ENCODE measurements at regions not wholly inside any gene's neighbourhood (a gene's known extent, or its start where the extent isn't known, plus 50 kb on each side); places are given as distances from the start of the nearest gene placed in this dataset.
A peak's percentile ranks its signal among the peaks of the same experiment; 100 is the strongest.

DNA sequence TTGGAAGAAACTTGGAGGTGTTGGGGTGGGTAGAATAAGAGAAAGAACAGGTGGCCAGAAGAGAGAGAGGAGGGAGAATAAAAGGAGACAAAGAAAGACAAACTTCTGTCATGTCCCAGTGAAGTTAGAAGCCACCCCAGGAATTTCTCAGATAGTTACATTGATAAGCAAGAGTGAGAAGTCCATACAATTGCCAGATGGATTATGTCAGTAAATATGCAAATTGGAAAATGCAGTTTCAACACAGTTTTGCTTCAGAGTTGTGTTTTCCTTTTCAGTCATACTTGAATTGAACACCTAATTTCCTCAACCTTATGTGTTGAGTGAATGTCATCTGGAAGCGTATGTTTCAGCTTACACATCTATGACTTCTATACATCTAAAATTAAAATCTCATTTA is 139.2 kb downstream of the RXFP2 start:
- H3K27me3 ChIP-seq (ENCODE audit: insufficient read depth, low read depth): no peaks in the 10 kb centered on the region
- H3K4me1 ChIP-seq (ENCODE audit: low read depth, poor library complexity, severe bottlenecking): peaks cover 26% of the 10 kb centered on the region
- H2AFZ ChIP-seq (ENCODE audit: low read depth): no peak overlapping the region
- no peaks in the 10 kb centered on the region for H4K20me1 ChIP-seq (ENCODE audit: insufficient read depth)
- TF ChIP-seq CTCF (conservative IDR thresholded peaks at IDR 0.05; ENCODE audit: low read depth, low read length): no peak
- H3K36me3 ChIP-seq (ENCODE audit: insufficient read depth): no peaks in the 10 kb centered on the region
- H3K9ac ChIP-seq: no peak overlapping the region
- no peak overlapping the region for H3K4me3 ChIP-seq (IDR thresholded peaks at IDR 0.05; ENCODE audit: insufficient read depth, low read depth, low read length)
- H3K79me2 ChIP-seq (ENCODE audit: insufficient read depth, low read depth): no peaks in the 10 kb centered on the region
- no peak overlapping the region for H3K4me2 ChIP-seq
- H3K27ac ChIP-seq: no peak overlapping the region

DNA sequence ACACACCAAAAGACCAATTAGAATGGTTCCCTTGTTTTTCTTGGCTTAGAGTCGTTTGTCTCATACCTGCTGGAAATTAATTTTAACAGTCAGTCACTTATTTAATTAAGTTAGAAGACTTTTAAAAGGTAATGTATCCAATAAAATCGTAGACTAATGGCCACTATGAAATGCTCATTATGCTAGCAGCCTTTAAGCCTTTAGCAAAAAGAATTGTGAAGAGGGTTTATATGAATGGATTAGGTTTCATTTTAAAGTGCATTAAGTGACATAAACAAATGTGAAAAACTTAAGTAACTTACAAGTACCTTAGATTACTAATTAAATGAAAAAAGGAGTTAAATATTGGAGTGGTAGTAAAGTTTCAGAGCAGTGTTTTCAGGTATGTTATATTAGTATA is 139.6 kb downstream of the RXFP2 start:
- H2AFZ ChIP-seq (ENCODE audit: low read depth): no peak overlapping the region
- no peaks in the 10 kb centered on the region for H3K27me3 ChIP-seq (ENCODE audit: insufficient read depth, low read depth)
- H3K36me3 ChIP-seq (ENCODE audit: insufficient read depth): no peaks in the 10 kb centered on the region
- no peaks in the 10 kb centered on the region for H4K20me1 ChIP-seq (ENCODE audit: insufficient read depth)
- no peak overlapping the region for H3K9ac ChIP-seq
- no peaks in the 10 kb centered on the region for H3K79me2 ChIP-seq (ENCODE audit: insufficient read depth, low read depth)
- H3K4me1 ChIP-seq (ENCODE audit: low read depth, poor library complexity, severe bottlenecking): peaks cover 26% of the 10 kb centered on the region
- H3K27ac ChIP-seq: no peak overlapping the region
- no peak for TF ChIP-seq CTCF (conservative IDR thresholded peaks at IDR 0.05; ENCODE audit: low read depth, low read length)
- H3K4me2 ChIP-seq: no peak overlapping the region
- no peak overlapping the region for H3K4me3 ChIP-seq (IDR thresholded peaks at IDR 0.05; ENCODE audit: insufficient read depth, low read depth, low read length)

GRCh38 chr13:31880851-31881494 is 141.6 kb downstream of the RXFP2 start:
- H4K20me1 ChIP-seq (ENCODE audit: insufficient read depth): no peaks in the 10 kb centered on the region
- H3K27ac ChIP-seq: no peak overlapping the region
- H3K79me2 ChIP-seq (ENCODE audit: insufficient read depth, low read depth): no peaks in the 10 kb centered on the region
- H3K36me3 ChIP-seq (ENCODE audit: insufficient read depth): no peaks in the 10 kb centered on the region
- peaks cover 26% of the 10 kb centered on the region for H3K4me1 ChIP-seq (ENCODE audit: low read depth, poor library complexity, severe bottlenecking)
- no peak overlapping the region for H2AFZ ChIP-seq (ENCODE audit: low read depth)
- TF ChIP-seq CTCF (conservative IDR thresholded peaks at IDR 0.05; ENCODE audit: low read depth, low read length): no peak
- H3K9ac ChIP-seq: no peak overlapping the region
- no peak overlapping the region for H3K4me3 ChIP-seq (IDR thresholded peaks at IDR 0.05; ENCODE audit: insufficient read depth, low read depth, low read length)
- H3K4me2 ChIP-seq: peak overlapping the region; percentile 49
- no peaks in the 10 kb centered on the region for H3K27me3 ChIP-seq (ENCODE audit: insufficient read depth, low read depth)

- Histone ChIP-seq H3K4me3 (IDR thresholded peaks at IDR 0.05; ENCODE audit: insufficient read depth, low read depth, low read length) (no peak overlapping the region), H3K4me1 (ENCODE audit: low read depth, poor library complexity, severe bottlenecking) (peaks cover 26% of the 10 kb centered on the region), H3K27ac (no peak overlapping the region), H3K4me2 (peak overlapping the region; percentile 49; the same call in 1 of the 2 replicates), H2AFZ (ENCODE audit: low read depth) (no peak overlapping the region), H3K27me3 (ENCODE audit: insufficient read depth, low read depth) (no peaks in the 10 kb centered on the region), H3K36me3 (ENCODE audit: insufficient read depth) (no peaks in the 10 kb centered on the region), H3K9ac (no peak overlapping the region), H3K79me2 (ENCODE audit: insufficient read depth, low read depth) (no peaks in the 10 kb centered on the region), H4K20me1 (ENCODE audit: insufficient read depth) (no peaks in the 10 kb centered on the region)
- no peak for TF ChIP-seq CTCF (conservative IDR thresholded peaks at IDR 0.05; ENCODE audit: low read depth, low read length)
Observed at GRCh38 chr13:31881495-31881882, 142.2 kb downstream of the RXFP2 start.
